ENCODE measurements at regions not wholly inside any gene's neighbourhood (a gene's known extent, or its start where the extent isn't known, plus 50 kb on each side); places are given as distances from the start of the nearest gene placed in this dataset.

- no peaks in the 10 kb centered on the region for H3K27me3 ChIP-seq (ENCODE audit: control insufficient read depth in 4 of 4, insufficient read depth in 4 of 4, low read length in 3 of 4)
- TF ChIP-seq YY1 (IDR thresholded peaks at IDR 0.05) (no peak), GABPA (IDR thresholded peaks at IDR 0.05 in 1 of 2, conservative IDR thresholded peaks at IDR 0.05 in 1 of 2) (no peak), HNF4A (conservative IDR thresholded peaks at IDR 0.05) (no peak), RXRA (IDR thresholded peaks at IDR 0.05) (no peak), EGR1 (IDR thresholded peaks at IDR 0.05; ENCODE audit: low read depth in 2 of 2) (no peak), RAD21 (IDR thresholded peaks at IDR 0.05) (no peak), NR2F2 (IDR thresholded peaks at IDR 0.05) (no peak), MAX (IDR thresholded peaks at IDR 0.05) (no peak)
- TF ChIP-seq, protein P1, sequence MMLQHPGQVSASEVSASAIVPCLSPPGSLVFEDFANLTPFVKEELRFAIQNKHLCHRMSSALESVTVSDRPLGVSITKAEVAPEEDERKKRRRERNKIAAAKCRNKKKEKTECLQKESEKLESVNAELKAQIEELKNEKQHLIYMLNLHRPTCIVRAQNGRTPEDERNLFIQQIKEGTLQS (IDR thresholded peaks at IDR 0.05) = no peak
Observed at GRCh38 chr7:13411151-13411550, 578.3 kb downstream of the ETV1 start.

GRCh38 chr7:13411636-13412035 is 577.8 kb downstream of the ETV1 start:
- no peaks in the 10 kb centered on the region for H3K4me1 ChIP-seq (ENCODE audit: control insufficient read depth in 4 of 4, insufficient read depth in 4 of 4, low read length in 3 of 4)
- DNase-seq (ENCODE audit: low spot score) = no peak
- no peak overlapping the region for H3K4me3 ChIP-seq (ENCODE audit: low read depth in 1 of 3, low read length in 3 of 3)
- no peak overlapping the region for H3K9ac ChIP-seq (ENCODE audit: low read depth in 1 of 2, low read length in 2 of 2)
- no peak for TF ChIP-seq TAF1 (conservative IDR thresholded peaks at IDR 0.05)
- TF ChIP-seq, protein P2, sequence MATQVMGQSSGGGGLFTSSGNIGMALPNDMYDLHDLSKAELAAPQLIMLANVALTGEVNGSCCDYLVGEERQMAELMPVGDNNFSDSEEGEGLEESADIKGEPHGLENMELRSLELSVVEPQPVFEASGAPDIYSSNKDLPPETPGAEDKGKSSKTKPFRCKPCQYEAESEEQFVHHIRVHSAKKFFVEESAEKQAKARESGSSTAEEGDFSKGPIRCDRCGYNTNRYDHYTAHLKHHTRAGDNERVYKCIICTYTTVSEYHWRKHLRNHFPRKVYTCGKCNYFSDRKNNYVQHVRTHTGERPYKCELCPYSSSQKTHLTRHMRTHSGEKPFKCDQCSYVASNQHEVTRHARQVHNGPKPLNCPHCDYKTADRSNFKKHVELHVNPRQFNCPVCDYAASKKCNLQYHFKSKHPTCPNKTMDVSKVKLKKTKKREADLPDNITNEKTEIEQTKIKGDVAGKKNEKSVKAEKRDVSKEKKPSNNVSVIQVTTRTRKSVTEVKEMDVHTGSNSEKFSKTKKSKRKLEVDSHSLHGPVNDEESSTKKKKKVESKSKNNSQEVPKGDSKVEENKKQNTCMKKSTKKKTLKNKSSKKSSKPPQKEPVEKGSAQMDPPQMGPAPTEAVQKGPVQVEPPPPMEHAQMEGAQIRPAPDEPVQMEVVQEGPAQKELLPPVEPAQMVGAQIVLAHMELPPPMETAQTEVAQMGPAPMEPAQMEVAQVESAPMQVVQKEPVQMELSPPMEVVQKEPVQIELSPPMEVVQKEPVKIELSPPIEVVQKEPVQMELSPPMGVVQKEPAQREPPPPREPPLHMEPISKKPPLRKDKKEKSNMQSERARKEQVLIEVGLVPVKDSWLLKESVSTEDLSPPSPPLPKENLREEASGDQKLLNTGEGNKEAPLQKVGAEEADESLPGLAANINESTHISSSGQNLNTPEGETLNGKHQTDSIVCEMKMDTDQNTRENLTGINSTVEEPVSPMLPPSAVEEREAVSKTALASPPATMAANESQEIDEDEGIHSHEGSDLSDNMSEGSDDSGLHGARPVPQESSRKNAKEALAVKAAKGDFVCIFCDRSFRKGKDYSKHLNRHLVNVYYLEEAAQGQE (IDR thresholded peaks at IDR 0.05) = no peak
- no peak for TF ChIP-seq RAD21 (IDR thresholded peaks at IDR 0.05)
- TF ChIP-seq EGR1 (IDR thresholded peaks at IDR 0.05; ENCODE audit: low read depth in 2 of 2) = no peak
- TF ChIP-seq, protein P1 (IDR thresholded peaks at IDR 0.05) = no peak
- no peaks in the 10 kb centered on the region for H3K9me3 ChIP-seq (ENCODE audit: control insufficient read depth in 4 of 4, low read length in 3 of 4)
- H3K36me3 ChIP-seq (ENCODE audit: control insufficient read depth in 4 of 4, insufficient read depth in 3 of 4, low read depth in 1 of 4, low read length in 3 of 4) = no peaks in the 10 kb centered on the region
- no peak overlapping the region for H3K27ac ChIP-seq (ENCODE audit: low read depth in 1 of 2, low read length in 2 of 2)
- H3K27me3 ChIP-seq (ENCODE audit: control insufficient read depth in 4 of 4, insufficient read depth in 4 of 4, low read length in 3 of 4) = no peaks in the 10 kb centered on the region
- WGBS = 66% methylated on average over 3 of the region's 3 CpGs

More at GRCh38 chr7:13411151-13411550, 578.3 kb downstream of the ETV1 start:
- Histone ChIP-seq H3K4me3 (ENCODE audit: low read depth in 1 of 3, low read length in 3 of 3) (no peak overlapping the region), H3K36me3 (ENCODE audit: control insufficient read depth in 4 of 4, insufficient read depth in 3 of 4, low read depth in 1 of 4, low read length in 3 of 4) (no peaks in the 10 kb centered on the region), H3K4me1 (ENCODE audit: control insufficient read depth in 4 of 4, insufficient read depth in 4 of 4, low read length in 3 of 4) (no peaks in the 10 kb centered on the region), H3K27ac (ENCODE audit: low read depth in 1 of 2, low read length in 2 of 2) (no peak overlapping the region), H3K9me3 (ENCODE audit: control insufficient read depth in 4 of 4, low read length in 3 of 4) (no peaks in the 10 kb centered on the region), H3K9ac (ENCODE audit: low read depth in 1 of 2, low read length in 2 of 2) (no peak overlapping the region)
- DNase-seq (ENCODE audit: low spot score) = no peak

- no peaks in the 10 kb centered on the region for H3K9me3 ChIP-seq (ENCODE audit: control insufficient read depth in 4 of 4, low read length in 3 of 4)
- H3K4me3 ChIP-seq (ENCODE audit: low read depth in 1 of 3, low read length in 3 of 3) = no peak overlapping the region
- H3K27me3 ChIP-seq (ENCODE audit: control insufficient read depth in 4 of 4, insufficient read depth in 4 of 4, low read length in 3 of 4) = no peaks in the 10 kb centered on the region
- no peaks in the 10 kb centered on the region for H3K36me3 ChIP-seq (ENCODE audit: control insufficient read depth in 4 of 4, insufficient read depth in 3 of 4, low read depth in 1 of 4, low read length in 3 of 4)
- H3K4me1 ChIP-seq (ENCODE audit: control insufficient read depth in 4 of 4, insufficient read depth in 4 of 4, low read length in 3 of 4) = no peaks in the 10 kb centered on the region
- DNase-seq (ENCODE audit: low spot score) = no peak
- H3K9ac ChIP-seq (ENCODE audit: low read depth in 1 of 2, low read length in 2 of 2) = no peak overlapping the region
- H3K27ac ChIP-seq (ENCODE audit: low read depth in 1 of 2, low read length in 2 of 2) = no peak overlapping the region
- TF ChIP-seq JUND (IDR thresholded peaks at IDR 0.05) = no peak
- no peak for TF ChIP-seq GABPA (IDR thresholded peaks at IDR 0.05 in 1 of 2, conservative IDR thresholded peaks at IDR 0.05 in 1 of 2)
- TF ChIP-seq, protein P3, sequence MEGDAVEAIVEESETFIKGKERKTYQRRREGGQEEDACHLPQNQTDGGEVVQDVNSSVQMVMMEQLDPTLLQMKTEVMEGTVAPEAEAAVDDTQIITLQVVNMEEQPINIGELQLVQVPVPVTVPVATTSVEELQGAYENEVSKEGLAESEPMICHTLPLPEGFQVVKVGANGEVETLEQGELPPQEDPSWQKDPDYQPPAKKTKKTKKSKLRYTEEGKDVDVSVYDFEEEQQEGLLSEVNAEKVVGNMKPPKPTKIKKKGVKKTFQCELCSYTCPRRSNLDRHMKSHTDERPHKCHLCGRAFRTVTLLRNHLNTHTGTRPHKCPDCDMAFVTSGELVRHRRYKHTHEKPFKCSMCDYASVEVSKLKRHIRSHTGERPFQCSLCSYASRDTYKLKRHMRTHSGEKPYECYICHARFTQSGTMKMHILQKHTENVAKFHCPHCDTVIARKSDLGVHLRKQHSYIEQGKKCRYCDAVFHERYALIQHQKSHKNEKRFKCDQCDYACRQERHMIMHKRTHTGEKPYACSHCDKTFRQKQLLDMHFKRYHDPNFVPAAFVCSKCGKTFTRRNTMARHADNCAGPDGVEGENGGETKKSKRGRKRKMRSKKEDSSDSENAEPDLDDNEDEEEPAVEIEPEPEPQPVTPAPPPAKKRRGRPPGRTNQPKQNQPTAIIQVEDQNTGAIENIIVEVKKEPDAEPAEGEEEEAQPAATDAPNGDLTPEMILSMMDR (IDR thresholded peaks at IDR 0.05; ENCODE audit: low read depth, low read length, missing input control) = no peak
- TF ChIP-seq, protein P1 (IDR thresholded peaks at IDR 0.05) = no peak
- TF ChIP-seq RAD21 (IDR thresholded peaks at IDR 0.05) = no peak
- no peak for TF ChIP-seq HNF4G (IDR thresholded peaks at IDR 0.05)
- TF ChIP-seq, protein P4, sequence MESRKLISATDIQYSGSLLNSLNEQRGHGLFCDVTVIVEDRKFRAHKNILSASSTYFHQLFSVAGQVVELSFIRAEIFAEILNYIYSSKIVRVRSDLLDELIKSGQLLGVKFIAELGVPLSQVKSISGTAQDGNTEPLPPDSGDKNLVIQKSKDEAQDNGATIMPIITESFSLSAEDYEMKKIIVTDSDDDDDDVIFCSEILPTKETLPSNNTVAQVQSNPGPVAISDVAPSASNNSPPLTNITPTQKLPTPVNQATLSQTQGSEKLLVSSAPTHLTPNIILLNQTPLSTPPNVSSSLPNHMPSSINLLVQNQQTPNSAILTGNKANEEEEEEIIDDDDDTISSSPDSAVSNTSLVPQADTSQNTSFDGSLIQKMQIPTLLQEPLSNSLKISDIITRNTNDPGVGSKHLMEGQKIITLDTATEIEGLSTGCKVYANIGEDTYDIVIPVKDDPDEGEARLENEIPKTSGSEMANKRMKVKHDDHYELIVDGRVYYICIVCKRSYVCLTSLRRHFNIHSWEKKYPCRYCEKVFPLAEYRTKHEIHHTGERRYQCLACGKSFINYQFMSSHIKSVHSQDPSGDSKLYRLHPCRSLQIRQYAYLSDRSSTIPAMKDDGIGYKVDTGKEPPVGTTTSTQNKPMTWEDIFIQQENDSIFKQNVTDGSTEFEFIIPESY (IDR thresholded peaks at IDR 0.05) = no peak
- TF ChIP-seq FOXA1 (IDR thresholded peaks at IDR 0.05) = no peak
Observed at GRCh38 chr7:13414181-13414580, 575.3 kb downstream of the ETV1 start.

Data from liver (tissue), 8 donors.